GM19025 (cell line): ENCODE measurements at regions not wholly inside any gene's neighbourhood (a gene's known extent, or its start where the extent isn't known, plus 50 kb on each side); places are given as distances from the start of the nearest gene placed in this dataset.
A peak's percentile ranks its signal among the peaks of the same experiment; 100 is the strongest.

Source experiments
- ATAC-seq: cut with Tn5 transposase; IDR thresholded peaks from one replicate; pipeline ENCODE4 v1.9.1; 2021; ENCODE audit warnings: mild to moderate bottlenecking, low read depth, moderate library complexity; ENCODE audit not compliant: unreplicated experiment

DNA sequence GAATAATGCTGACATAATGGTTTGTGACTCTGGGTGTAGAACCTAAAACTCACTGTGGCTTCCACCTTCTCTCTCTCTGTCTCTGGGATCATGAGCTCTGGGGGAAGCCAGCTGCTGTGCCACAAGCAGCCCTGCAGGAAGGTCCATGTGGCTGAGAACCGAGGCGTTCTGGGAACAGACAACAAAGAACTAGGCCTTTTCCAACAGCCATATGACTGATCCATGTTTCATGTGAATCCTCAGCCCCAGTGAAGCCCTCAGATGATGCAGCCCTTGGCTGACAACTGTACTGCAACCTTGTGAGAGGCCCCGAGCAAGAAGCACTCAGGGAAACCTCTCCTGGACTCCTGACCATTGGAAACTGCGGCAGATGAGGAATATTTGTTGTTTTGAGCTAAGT is 56.6 kb downstream of the HLA-G start:
- no peak for ATAC-seq

- no peak for ATAC-seq
Observed at GRCh38 chr6:29886701-29887100, 55.6 kb upstream of the HLA-A start.

DNA sequence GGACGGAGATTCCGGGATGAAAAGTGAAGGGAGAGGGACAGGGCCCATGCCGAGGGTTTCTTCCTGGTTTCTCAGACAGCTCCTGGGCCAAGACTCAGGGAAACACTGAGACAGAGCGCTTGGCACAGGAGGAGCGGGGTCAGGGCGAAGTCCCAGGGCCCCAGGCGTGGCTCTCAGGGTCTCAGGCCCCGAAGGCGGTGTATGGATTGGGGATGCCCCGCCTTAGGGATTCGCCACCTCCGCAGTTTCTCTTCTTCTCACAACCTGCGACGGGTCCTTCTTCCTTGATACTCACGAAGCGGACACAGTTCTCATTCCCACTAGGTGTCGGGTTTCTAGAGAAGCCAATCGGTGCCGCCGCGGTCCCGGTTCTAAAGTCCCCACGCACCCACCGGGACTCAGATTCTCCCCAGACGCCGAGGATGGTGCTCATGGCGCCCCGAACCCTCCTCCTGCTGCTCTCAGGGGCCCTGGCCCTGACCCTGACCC is 55.0 kb upstream of the HLA-A start:
- peak; percentile 47 for ATAC-seq

DNA sequence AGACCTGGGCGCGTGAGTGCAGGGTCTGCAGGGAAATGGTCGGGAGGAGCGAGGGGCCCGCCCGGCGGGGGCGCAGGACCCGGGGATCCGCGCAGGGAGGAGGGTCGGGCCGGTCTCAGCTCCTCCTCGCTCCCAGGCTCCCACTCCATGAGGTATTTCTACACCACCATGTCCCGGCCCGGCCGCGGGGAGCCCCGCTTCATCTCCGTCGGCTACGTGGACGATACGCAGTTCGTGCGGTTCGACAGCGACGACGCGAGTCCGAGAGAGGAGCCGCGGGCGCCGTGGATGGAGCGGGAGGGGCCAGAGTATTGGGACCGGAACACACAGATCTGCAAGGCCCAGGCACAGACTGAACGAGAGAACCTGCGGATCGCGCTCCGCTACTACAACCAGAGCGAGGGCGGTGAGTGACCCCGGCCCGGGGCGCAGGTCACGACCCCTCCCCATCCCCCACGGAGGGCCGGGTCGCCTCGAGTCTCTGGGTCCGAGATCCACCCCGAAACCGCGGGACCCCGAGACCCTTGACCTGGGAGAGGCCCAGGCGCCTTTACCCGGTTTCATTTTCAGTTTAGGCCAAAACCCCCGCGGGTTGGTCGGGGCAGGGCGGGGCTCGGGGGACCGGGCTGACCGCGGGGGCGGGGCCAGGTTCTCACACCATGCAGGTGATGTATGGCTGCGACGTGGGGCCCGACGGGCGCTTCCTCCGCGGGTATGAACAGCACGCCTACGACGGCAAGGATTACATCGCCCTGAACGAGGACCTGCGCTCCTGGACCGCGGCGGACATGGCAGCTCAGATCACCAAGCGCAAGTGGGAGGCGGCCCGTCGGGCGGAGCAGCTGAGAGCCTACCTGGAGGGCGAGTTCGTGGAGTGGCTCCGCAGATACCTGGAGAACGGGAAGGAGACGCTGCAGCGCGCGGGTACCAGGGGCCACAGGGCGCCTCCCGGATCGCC is 54.2 kb upstream of the HLA-A start:
- ATAC-seq: peak; percentile 63
